IPS-20b (cell line): ENCODE measurements at regions not wholly inside any gene's neighbourhood (a gene's known extent, or its start where the extent isn't known, plus 50 kb on each side); places are given as distances from the start of the nearest gene placed in this dataset.

ENCODE experiments used
- H3K27ac ChIP-seq: one replicate; pipeline ENCODE4 v1.5.1; 2013; ENCODE audit warnings: low read length
- H3K27me3 ChIP-seq: 2 replicates; pipeline ENCODE4 v1.6.1; 2013; ENCODE audit warnings: mild to moderate bottlenecking, low read length, inconsistent platforms; ENCODE audit not compliant: insufficient read depth
- H3K36me3 ChIP-seq: 2 replicates; pipeline ENCODE4 v1.6.1; 2013; ENCODE audit warnings: low read depth, mild to moderate bottlenecking, inconsistent platforms, low read length, moderate library complexity; ENCODE audit not compliant: insufficient read depth
- H3K4me1 ChIP-seq: 2 replicates; pipeline ENCODE4 v1.6.1; 2013; ENCODE audit warnings: mild to moderate bottlenecking, control low read depth, inconsistent platforms, low read length, moderate library complexity; ENCODE audit not compliant: insufficient read depth
- H3K4me3 ChIP-seq: 2 replicates; pipeline ENCODE4 v1.5.1; 2013; ENCODE audit warnings: mild to moderate bottlenecking, low read length, inconsistent platforms
- H3K9ac ChIP-seq: 2 replicates; pipeline ENCODE4 v1.6.1; 2013; ENCODE audit warnings: low read depth, mild to moderate bottlenecking, inconsistent platforms, low read length, moderate library complexity
- H3K9me3 ChIP-seq: 2 replicates; pipeline ENCODE4 v1.6.1; 2013; ENCODE audit warnings: mild to moderate bottlenecking, low read depth, low read length, inconsistent platforms; ENCODE audit not compliant: insufficient read depth

- no peak overlapping the region for H3K9ac ChIP-seq
- H3K36me3 ChIP-seq: no peaks in the 10 kb centered on the region
- peaks cover 14% of the 10 kb centered on the region; the same call in 1 of the 2 replicates for H3K4me1 ChIP-seq
- H3K27me3 ChIP-seq: no peaks in the 10 kb centered on the region
- H3K27ac ChIP-seq: no peak overlapping the region
- H3K4me3 ChIP-seq: no peak overlapping the region
- no peaks in the 10 kb centered on the region; the same call in 1 of the 2 replicates for H3K9me3 ChIP-seq
Measured at GRCh38 chr5:164671640-164672039, 1166.2 kb downstream of the MAT2B start.

- no peak overlapping the region for H3K9ac ChIP-seq
- no peaks in the 10 kb centered on the region for H3K27me3 ChIP-seq
- no peak overlapping the region for H3K4me3 ChIP-seq
- no peaks in the 10 kb centered on the region; the same call in none of the 2 replicates for H3K9me3 ChIP-seq
- no peaks in the 10 kb centered on the region for H3K36me3 ChIP-seq
- H3K27ac ChIP-seq: no peak overlapping the region
- peaks cover 10% of the 10 kb centered on the region; the same call in 1 of the 2 replicates for H3K4me1 ChIP-seq
Measured at GRCh38 chr5:164672205-164672604, 1166.8 kb downstream of the MAT2B start.

GRCh38 chr5:164672931-164673694, 1167.7 kb downstream of the MAT2B start:
- Histone ChIP-seq H3K4me1 (peaks cover 11% of the 10 kb centered on the region; the same call in 1 of the 2 replicates), H3K9ac (no peak overlapping the region), H3K36me3 (no peaks in the 10 kb centered on the region), H3K9me3 (peaks cover 3% of the 10 kb centered on the region), H3K27me3 (no peaks in the 10 kb centered on the region), H3K4me3 (no peak overlapping the region), H3K27ac (no peak overlapping the region)

GRCh38 chr5:164679461-164679860, 1174.0 kb downstream of the MAT2B start:
- H3K27me3 ChIP-seq: no peaks in the 10 kb centered on the region
- H3K27ac ChIP-seq: peak overlapping the region; percentile 64
- H3K9ac ChIP-seq: no peak overlapping the region
- H3K4me3 ChIP-seq: peak overlapping the region; percentile 47; the same call in 1 of the 2 replicates
- no peaks in the 10 kb centered on the region for H3K36me3 ChIP-seq
- peaks cover 42% of the 10 kb centered on the region for H3K4me1 ChIP-seq
- peaks cover 3% of the 10 kb centered on the region for H3K9me3 ChIP-seq

GRCh38 chr5:164680216-164680615, 1174.8 kb downstream of the MAT2B start:
- Histone ChIP-seq H3K4me3 (peak overlapping the region; percentile 47; the same call in 1 of the 2 replicates), H3K9me3 (peaks cover 3% of the 10 kb centered on the region), H3K36me3 (no peaks in the 10 kb centered on the region), H3K4me1 (peaks cover 40% of the 10 kb centered on the region), H3K27ac (peak overlapping the region; percentile 64), H3K27me3 (no peaks in the 10 kb centered on the region), H3K9ac (peak overlapping the region; percentile 55)

- H3K4me3 ChIP-seq: peak overlapping the region; percentile 47; the same call in 1 of the 2 replicates
- H3K9me3 ChIP-seq: peaks cover 3% of the 10 kb centered on the region
- peak overlapping the region; percentile 64 for H3K27ac ChIP-seq
- H3K4me1 ChIP-seq: peaks cover 32% of the 10 kb centered on the region
- H3K27me3 ChIP-seq: no peaks in the 10 kb centered on the region
- peak overlapping the region; percentile 55 for H3K9ac ChIP-seq
- H3K36me3 ChIP-seq: no peaks in the 10 kb centered on the region
Measured at GRCh38 chr5:164680812-164681520, 1175.5 kb downstream of the MAT2B start.

- Histone ChIP-seq H3K27me3 (peaks cover 5% of the 10 kb centered on the region; the same call in 1 of the 2 replicates), H3K36me3 (no peaks in the 10 kb centered on the region), H3K4me1 (peaks cover 11% of the 10 kb centered on the region), H3K27ac (no peak overlapping the region), H3K9ac (no peak overlapping the region), H3K4me3 (no peak overlapping the region), H3K9me3 (no peaks in the 10 kb centered on the region)
Measured at GRCh38 chr5:164687391-164687790, 1182.0 kb downstream of the MAT2B start.

- no peak overlapping the region for H3K4me3 ChIP-seq
- H3K4me1 ChIP-seq: peaks cover 11% of the 10 kb centered on the region
- no peak overlapping the region for H3K9ac ChIP-seq
Measured at GRCh38 chr5:164688437-164688836, 1183.0 kb downstream of the MAT2B start.

GRCh38 chr5:164708831-164709230, 1203.4 kb downstream of the MAT2B start:
- H3K4me3 ChIP-seq: no peak overlapping the region

More at GRCh38 chr5:164688437-164688836, 1183.0 kb downstream of the MAT2B start:
- peaks cover 5% of the 10 kb centered on the region; the same call in 1 of the 2 replicates for H3K27me3 ChIP-seq
- no peaks in the 10 kb centered on the region for H3K9me3 ChIP-seq
- H3K36me3 ChIP-seq: no peaks in the 10 kb centered on the region
- H3K27ac ChIP-seq: no peak overlapping the region

GRCh38 chr5:164713682-164714081, 1208.3 kb downstream of the MAT2B start:
- peaks cover 4% of the 10 kb centered on the region; the same call in 1 of the 2 replicates for H3K4me1 ChIP-seq
- no peaks in the 10 kb centered on the region for H3K27me3 ChIP-seq
- no peak overlapping the region for H3K27ac ChIP-seq
- no peaks in the 10 kb centered on the region for H3K36me3 ChIP-seq
- no peaks in the 10 kb centered on the region for H3K9me3 ChIP-seq
- no peak overlapping the region for H3K4me3 ChIP-seq
- H3K9ac ChIP-seq: no peak overlapping the region

More at GRCh38 chr5:164708831-164709230, 1203.4 kb downstream of the MAT2B start:
- H3K36me3 ChIP-seq: no peaks in the 10 kb centered on the region
- H3K27ac ChIP-seq: no peak overlapping the region
- peaks cover 4% of the 10 kb centered on the region; the same call in 1 of the 2 replicates for H3K4me1 ChIP-seq
- H3K27me3 ChIP-seq: no peaks in the 10 kb centered on the region
- no peak overlapping the region for H3K9ac ChIP-seq
- H3K9me3 ChIP-seq: no peaks in the 10 kb centered on the region

GRCh38 chr5:164721116-164721515, 1215.7 kb downstream of the MAT2B start:
- H3K27me3 ChIP-seq: no peaks in the 10 kb centered on the region
- H3K9ac ChIP-seq: no peak overlapping the region
- H3K27ac ChIP-seq: no peak overlapping the region
- no peak overlapping the region for H3K4me3 ChIP-seq
- H3K36me3 ChIP-seq: no peaks in the 10 kb centered on the region
- no peaks in the 10 kb centered on the region for H3K9me3 ChIP-seq
- no peaks in the 10 kb centered on the region for H3K4me1 ChIP-seq
